AG09319 (cell line): ENCODE measurements at regions not wholly inside any gene's neighbourhood (a gene's known extent, or its start where the extent isn't known, plus 50 kb on each side); places are given as distances from the start of the nearest gene placed in this dataset.

Experiments used
- DNase-seq: peaks from one replicate; pipeline ENCODE4 v3.0.0-alpha.2; 2010; ENCODE audit warnings: low read depth; ENCODE audit errors: extremely low read depth
- TF ChIP-seq, protein P1 (sequence below): IDR thresholded peaks from 2 replicates; pipeline ENCODE4 v1.5.1; 2011; ENCODE audit warnings: low read depth, mild to moderate bottlenecking, inconsistent platforms, low read length, moderate library complexity

DNA sequence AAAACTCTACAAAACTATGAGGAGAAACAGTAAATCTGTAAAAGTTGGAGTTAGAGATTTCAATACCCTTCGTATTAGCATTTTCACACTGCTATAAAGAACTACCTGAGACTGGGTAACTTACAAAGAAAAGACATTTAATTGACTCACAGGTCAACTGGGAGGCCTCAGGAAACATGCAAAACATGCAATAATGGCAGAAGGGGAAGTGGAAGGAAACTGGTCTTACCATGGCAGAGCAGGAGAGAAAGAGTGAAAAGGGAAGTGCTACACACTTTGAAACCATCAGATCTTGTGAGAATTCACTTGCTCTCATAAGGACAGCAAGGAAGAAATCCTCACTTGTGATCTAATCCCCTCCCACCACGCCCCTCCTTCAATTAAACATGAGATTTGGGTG, 949.9 kb downstream of the TECRL start:
- no peak for DNase-seq
- TF ChIP-seq, protein P1, sequence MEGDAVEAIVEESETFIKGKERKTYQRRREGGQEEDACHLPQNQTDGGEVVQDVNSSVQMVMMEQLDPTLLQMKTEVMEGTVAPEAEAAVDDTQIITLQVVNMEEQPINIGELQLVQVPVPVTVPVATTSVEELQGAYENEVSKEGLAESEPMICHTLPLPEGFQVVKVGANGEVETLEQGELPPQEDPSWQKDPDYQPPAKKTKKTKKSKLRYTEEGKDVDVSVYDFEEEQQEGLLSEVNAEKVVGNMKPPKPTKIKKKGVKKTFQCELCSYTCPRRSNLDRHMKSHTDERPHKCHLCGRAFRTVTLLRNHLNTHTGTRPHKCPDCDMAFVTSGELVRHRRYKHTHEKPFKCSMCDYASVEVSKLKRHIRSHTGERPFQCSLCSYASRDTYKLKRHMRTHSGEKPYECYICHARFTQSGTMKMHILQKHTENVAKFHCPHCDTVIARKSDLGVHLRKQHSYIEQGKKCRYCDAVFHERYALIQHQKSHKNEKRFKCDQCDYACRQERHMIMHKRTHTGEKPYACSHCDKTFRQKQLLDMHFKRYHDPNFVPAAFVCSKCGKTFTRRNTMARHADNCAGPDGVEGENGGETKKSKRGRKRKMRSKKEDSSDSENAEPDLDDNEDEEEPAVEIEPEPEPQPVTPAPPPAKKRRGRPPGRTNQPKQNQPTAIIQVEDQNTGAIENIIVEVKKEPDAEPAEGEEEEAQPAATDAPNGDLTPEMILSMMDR, result no peak

DNA sequence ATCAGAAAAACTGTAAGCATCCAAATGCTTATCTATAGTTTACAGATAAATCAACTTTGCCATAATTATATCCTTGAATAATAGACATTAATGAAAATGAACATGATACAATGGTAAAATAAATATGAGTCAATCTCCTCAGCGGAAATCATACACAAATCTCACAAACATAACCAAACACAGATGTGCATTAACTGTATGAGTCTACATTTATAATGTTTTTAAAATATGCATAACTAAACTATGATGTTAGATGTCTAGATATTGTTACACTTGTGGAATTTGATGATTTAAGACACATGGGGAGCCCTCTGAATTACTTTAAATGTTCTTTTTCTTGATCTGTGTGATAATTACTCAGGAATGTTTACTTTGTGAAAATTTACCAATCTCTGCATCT, 951.2 kb downstream of the TECRL start:
- no peak for DNase-seq
- TF ChIP-seq, protein P1, result no peak

DNA sequence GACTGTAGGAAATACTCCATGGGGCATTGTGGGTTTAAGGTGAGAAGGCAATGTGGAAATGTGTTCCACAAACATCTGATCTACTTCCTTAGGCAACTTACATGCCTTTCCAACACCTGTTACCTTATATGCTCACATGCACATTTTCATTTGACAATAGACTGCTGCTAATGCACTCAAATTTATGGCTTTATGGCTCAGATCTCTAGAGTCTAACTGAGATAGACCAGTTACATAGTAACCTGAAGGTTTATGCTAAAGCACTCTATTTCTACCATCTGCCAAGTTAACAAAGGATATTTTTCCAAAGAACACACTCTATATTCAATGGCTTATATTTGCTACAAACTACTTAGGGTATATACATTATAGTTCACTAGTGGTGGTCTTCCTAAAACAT, 969.0 kb downstream of the TECRL start:
- TF ChIP-seq, protein P1, result no peak
- DNase-seq, result no peak

DNA sequence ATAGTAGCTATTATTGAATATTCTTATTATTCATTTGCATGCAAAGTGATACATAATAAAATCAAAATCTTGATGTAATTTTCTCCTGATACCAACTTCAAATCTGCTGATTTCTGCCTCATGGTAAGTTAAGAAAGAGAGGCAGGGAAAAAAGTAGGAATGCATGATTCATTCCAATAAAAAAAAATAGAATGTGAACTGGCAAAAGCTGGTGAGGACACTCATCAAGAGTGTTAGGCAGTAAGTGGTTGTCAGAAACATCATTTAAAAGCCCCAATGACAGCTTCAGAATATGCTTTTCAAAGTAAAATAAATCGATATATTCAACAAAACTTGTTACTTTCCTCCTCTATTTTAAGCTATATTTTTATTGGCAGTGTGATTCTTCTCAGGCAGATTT, 979.1 kb downstream of the TECRL start:
- TF ChIP-seq, protein P1, result no peak

DNA sequence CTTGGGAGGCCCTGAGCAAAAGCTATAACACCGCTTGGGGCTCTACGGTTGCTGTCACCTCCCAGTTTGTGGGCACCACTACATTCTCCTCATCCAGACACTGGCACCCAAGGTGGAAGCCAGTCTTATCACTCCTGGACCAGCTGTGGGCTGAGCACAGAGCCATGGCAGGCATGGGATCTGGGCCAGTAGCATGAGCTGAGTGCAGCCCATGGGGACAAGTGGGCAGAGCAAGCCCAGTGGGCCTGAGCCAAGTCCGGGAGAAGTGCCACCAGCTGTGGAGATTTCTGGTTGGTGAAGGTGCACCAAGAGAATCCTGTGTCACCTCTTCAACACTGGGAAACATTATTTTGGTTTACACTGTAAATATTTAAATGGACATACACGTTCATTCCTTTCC, 1013.0 kb downstream of the TECRL start:
- DNase-seq, result no peak
- TF ChIP-seq, protein P1, result no peak

More for the DNA sequence above, 979.1 kb downstream of the TECRL start:
- no peak for DNase-seq

DNA sequence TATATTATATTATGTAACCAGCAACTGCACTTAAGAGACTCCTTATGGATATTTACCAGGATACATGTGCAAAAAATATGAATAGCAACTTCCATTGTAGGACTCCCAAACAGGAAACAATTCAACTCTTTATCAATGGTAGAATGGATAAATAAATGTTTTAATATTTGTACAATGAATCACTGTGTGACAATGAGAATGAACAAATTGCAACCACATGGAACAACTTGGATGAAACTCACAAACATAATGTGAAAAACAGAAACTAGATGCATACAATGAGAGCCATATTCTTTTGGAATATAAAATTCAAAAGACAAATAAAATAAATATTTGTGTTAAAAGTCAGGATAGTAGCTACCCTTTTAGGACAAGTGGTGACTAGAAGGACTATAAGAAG, 1015.7 kb downstream of the TECRL start:
- TF ChIP-seq, protein P1, result no peak
- DNase-seq, result no peak

DNA sequence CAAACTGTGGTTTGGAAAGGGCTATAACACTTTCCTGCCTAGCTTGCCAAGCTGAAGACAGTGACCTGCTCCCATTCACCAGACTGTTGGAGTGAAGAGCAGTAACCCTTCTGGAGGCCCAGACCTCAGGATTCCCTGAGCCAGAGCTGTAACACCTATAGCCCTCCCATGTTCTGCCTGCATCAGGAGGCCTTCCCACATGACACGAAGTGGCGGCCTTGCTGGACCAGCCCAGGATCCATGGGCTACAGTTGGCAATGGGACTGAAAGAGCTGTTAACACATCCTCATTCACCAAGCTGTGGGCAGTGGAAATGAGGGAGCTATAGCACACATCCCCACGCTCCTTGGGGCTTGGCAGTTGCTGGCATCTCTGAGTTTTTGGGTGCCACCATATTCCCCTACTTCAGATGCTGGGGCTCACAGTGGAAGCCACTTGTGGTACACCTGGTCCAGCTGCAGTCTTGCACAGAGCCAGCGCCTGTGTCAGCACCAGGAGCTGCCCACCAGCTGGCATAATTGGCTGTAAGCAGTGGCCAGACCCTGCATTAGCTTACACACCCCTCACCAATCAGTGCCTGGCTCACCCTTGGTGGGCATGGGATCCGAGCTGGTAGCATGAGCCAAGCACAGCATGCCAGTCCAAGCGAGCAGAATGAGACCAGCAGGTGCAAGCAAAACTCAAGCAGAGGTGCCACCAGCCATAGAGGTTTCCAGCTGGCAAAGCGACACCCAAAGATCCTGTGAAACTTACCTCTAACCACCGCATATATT, 1029.3 kb downstream of the TECRL start:
- DNase-seq, result no peak

More for the DNA sequence above, 1029.3 kb downstream of the TECRL start:
- TF ChIP-seq, protein P1, result no peak
